ENCODE measurements at regions not wholly inside any gene's neighbourhood (a gene's known extent, or its start where the extent isn't known, plus 50 kb on each side); places are given as distances from the start of the nearest gene placed in this dataset.
"Not testable (repeated sequence)": the region's sequence is repeated elsewhere in the genome, so short reads cannot be mapped to it uniquely, and the experiment has no call there.

DNA sequence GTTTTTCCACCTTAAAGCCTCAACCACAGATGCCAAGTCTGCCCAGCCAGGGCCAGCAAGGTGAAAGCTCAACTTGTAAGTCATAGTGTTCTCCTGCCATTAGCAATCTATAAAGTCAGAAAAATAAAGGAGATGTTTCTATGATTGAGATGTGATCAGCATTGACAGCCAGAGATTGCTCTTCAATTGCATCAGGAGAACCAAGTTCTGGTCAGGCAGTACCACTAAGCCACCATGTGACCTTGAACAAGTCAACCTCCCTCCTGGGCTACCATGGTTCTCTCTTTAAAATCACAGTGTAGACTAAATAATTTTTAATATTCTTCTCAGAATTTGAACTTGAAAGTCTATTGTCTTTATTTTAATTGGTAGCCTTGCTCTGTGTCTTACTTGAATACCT, 220.3 kb upstream of the HES1 start:
- DNase-seq (ENCODE audit: low read depth) = no peak
- H3K4me3 ChIP-seq (ENCODE audit: low read depth, low read length) = no peak overlapping the region
- TF ChIP-seq MAX (IDR thresholded peaks at IDR 0.05; ENCODE audit: low read depth, low read length) = no peak
- no peak for TF ChIP-seq CTCF (IDR thresholded peaks at IDR 0.05; ENCODE audit: low read depth, low read length)
- TF ChIP-seq MYC (IDR thresholded peaks at IDR 0.05; ENCODE audit: low read depth, low read length) = no peak
- no peak for TF ChIP-seq POLR2A (IDR thresholded peaks at IDR 0.05; ENCODE audit: extremely low read depth, insufficient read length)

DNA sequence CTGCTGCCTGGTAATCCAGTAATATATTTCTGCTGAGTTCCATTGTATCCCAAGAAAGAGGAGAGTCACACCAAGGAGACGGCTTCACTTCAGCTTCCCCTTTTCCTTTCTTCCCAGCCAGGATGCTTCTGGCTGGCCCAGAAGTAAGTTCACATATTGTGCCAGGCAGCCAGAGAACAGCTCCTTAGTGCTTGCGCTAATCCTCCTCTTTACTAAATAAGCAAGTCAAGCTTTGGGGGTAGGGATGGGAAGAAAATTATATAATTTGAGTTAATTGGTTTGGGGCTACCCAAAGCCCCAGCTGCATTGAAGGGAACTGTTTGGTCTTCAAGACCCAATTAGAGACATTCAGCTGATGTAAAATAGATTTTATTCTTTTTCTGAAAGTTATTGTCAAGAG, 218.8 kb upstream of the HES1 start:
- TF ChIP-seq MAX (IDR thresholded peaks at IDR 0.05; ENCODE audit: low read depth, low read length) = no peak
- no peak for TF ChIP-seq MYC (IDR thresholded peaks at IDR 0.05; ENCODE audit: low read depth, low read length)
- no peak for TF ChIP-seq POLR2A (IDR thresholded peaks at IDR 0.05; ENCODE audit: extremely low read depth, insufficient read length)
- no peak for TF ChIP-seq CTCF (IDR thresholded peaks at IDR 0.05; ENCODE audit: low read depth, low read length)
- no peak overlapping the region for H3K4me3 ChIP-seq (ENCODE audit: low read depth, low read length)
- DNase-seq (ENCODE audit: low read depth) = no peak

DNA sequence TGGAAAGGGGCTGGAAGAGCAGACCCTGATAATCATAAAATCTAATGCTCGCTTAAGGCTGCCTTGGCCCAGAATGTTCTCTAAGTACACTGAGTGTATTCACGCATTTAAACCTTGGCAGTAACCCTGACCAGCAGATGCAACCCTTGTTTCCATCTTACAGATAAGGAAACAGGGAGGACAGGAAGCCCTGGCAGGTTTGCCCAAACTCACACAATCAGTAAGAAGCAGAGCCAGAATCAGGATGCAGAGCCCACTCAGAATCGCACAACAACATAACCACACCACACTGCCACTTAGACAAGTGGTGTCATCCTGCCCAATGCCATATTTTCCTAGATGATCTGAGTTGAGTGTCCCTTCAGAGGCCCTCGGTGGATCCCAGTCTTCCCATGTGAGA, 214.5 kb upstream of the HES1 start:
- DNase-seq (ENCODE audit: low read depth) = no peak
- no peak for TF ChIP-seq MAX (IDR thresholded peaks at IDR 0.05; ENCODE audit: low read depth, low read length)
- TF ChIP-seq MYC (IDR thresholded peaks at IDR 0.05; ENCODE audit: low read depth, low read length) = no peak
- TF ChIP-seq CTCF (IDR thresholded peaks at IDR 0.05; ENCODE audit: low read depth, low read length) = no peak
- no peak for TF ChIP-seq POLR2A (IDR thresholded peaks at IDR 0.05; ENCODE audit: extremely low read depth, insufficient read length)

GRCh38 chr3:193922034-193922774, 213.7 kb upstream of the HES1 start:
- TF ChIP-seq MAX (IDR thresholded peaks at IDR 0.05; ENCODE audit: low read depth, low read length) (no peak), MYC (IDR thresholded peaks at IDR 0.05; ENCODE audit: low read depth, low read length) (no peak), POLR2A (IDR thresholded peaks at IDR 0.05; ENCODE audit: extremely low read depth, insufficient read length) (no peak), CTCF (IDR thresholded peaks at IDR 0.05; ENCODE audit: low read depth, low read length) (no peak)
- no peak for DNase-seq (ENCODE audit: low read depth)

More for the DNA sequence above, 214.5 kb upstream of the HES1 start:
- H3K4me3 ChIP-seq (ENCODE audit: low read depth, low read length) = no peak overlapping the region

DNA sequence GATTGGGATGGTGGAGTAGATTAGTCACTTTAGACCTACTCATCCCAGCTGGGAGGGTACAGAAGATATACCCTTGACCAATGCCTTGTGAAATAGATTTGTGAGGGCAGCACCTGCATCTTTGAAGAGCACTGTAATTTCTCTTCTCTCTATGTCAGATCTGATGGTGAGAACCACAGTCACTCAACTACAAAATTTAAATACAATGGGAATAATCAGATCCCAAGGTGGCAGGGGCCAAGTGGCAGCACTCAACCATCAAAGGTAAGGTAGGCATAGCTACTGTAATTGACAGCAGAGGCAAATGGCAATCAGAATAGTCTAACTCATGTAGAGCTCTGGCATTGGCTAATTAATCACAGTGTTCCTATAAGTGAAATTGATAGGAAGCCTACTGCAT, 212.0 kb upstream of the HES1 start:
- DNase-seq (ENCODE audit: low read depth); H3K4me3 ChIP-seq (ENCODE audit: low read depth, low read length): not testable (repeated sequence)

More at GRCh38 chr3:193922034-193922774, 213.7 kb upstream of the HES1 start:
- H3K4me3 ChIP-seq (ENCODE audit: low read depth, low read length) = no peak overlapping the region

DNA sequence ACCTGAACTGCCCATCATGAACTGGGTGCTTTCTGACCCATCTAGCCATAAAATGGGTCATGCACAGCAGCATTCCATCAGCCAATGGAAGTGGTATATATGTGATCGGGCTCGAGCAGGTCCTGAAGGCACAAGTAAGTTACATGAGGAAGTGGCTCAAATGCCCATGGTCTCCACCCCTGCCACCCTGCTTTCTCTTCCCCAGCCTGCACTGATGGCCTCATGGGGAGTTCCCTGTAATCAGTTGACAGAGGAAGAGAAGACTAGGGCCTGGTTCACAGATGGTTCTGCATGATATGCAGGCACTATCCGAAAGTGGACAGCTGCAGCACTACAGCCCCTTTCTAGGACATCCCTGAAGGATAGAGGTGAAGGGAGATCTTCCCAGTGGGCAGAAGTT, 209.9 kb upstream of the HES1 start:
- DNase-seq (ENCODE audit: low read depth) = not testable (repeated sequence)

GRCh38 chr3:193927413-193928206, 208.3 kb upstream of the HES1 start:
- H3K4me3 ChIP-seq (ENCODE audit: low read depth, low read length); DNase-seq (ENCODE audit: low read depth): not testable (repeated sequence)

More for the DNA sequence above, 209.9 kb upstream of the HES1 start:
- H3K4me3 ChIP-seq (ENCODE audit: low read depth, low read length) = not testable (repeated sequence)
